Lung (tissue), 11 donors: ENCODE measurements at regions not wholly inside any gene's neighbourhood (a gene's known extent, or its start where the extent isn't known, plus 50 kb on each side); places are given as distances from the start of the nearest gene placed in this dataset.

Experiments used
- ATAC-seq: fragments of 200-7000 bp; cut with Tn5 transposase; one replicate; pipeline ENCODE4 v1.9.1; 2020; ENCODE audit warnings: moderate number of reproducible peaks; ENCODE audit not compliant: insufficient read depth, low FRiP score
- DNase-seq, 3 donors: peaks; one replicate each; pipeline ENCODE4 v3.0.0-alpha.2; 2013 to 2017
- H3K27ac ChIP-seq, 2 donors: one replicate each; pipeline ENCODE4 v1.5.1; 2013; ENCODE audit warnings: mild to moderate bottlenecking in 2 of 2, moderate library complexity in 2 of 2, control low read depth in 1 of 2, inconsistent platforms in 1 of 2, low read depth in 1 of 2, low read length in 1 of 2
- H3K27me3 ChIP-seq, 3 donors: one replicate each; pipeline ENCODE4 v1.5.1; 2013; ENCODE audit warnings: low read length in 2 of 3; ENCODE audit not compliant: control insufficient read depth in 3 of 3, insufficient read depth in 3 of 3
- H3K36me3 ChIP-seq, 4 donors: one replicate each; pipeline ENCODE4 v1.5.1; 2013; ENCODE audit warnings: low read length in 4 of 4, mild to moderate bottlenecking in 1 of 4, moderate library complexity in 1 of 4; ENCODE audit not compliant: control insufficient read depth in 4 of 4, insufficient read depth in 4 of 4
- H3K4me1 ChIP-seq, 5 donors: one replicate each; pipeline ENCODE4 v1.5.1; 2013; ENCODE audit warnings: low read length in 5 of 5, mild to moderate bottlenecking in 2 of 5, moderate library complexity in 1 of 5; ENCODE audit not compliant: control insufficient read depth in 5 of 5, insufficient read depth in 5 of 5
- H3K4me3 ChIP-seq: one replicate; pipeline ENCODE4 v1.5.1; 2013; ENCODE audit warnings: mild to moderate bottlenecking, control low read depth, moderate library complexity
- H3K9ac ChIP-seq, 2 donors: one replicate each; pipeline ENCODE4 v1.5.1; 2013; ENCODE audit warnings: low read length in 2 of 2, control low read depth in 1 of 2; ENCODE audit not compliant: insufficient read depth in 1 of 2
- H3K9me3 ChIP-seq, 4 donors: one replicate each; pipeline ENCODE4 v1.5.1; 2013; ENCODE audit warnings: low read length in 3 of 4, mild to moderate bottlenecking in 1 of 4, moderate library complexity in 1 of 4; ENCODE audit not compliant: control insufficient read depth in 4 of 4, insufficient read depth in 3 of 4
- CTCF ChIP-seq: IDR thresholded peaks from 2 replicates; pipeline ENCODE4 v1.5.1; 2012; ENCODE audit warnings: mild to moderate bottlenecking; ENCODE audit errors: control extremely low read depth, extremely low read depth
- whole genome bisulfite sequencing, 2 donors: extraction: QIAGEN DNeasy Blood & Tissue Kit; methylation state at CpG; one replicate each; pipeline ENCODE4 v1.1.7; 2013; 5-methylcytosine and 5-hydroxymethylcytosine counted together
- donor health status: control.
- donor health status: control.
- donor health status: Bipolar disorder and iron deficiency.
- donor health status: healthy.
- donor health status: DM: yes; HTN: yes; CAD: no.

GRCh38 chr1:214215583-214215982 is 65.4 kb upstream of the SMYD2 start:
- ATAC-seq (no peak), DNase-seq (no peak)
- Histone ChIP-seq H3K9ac (no peak overlapping the region), H3K4me3 (no peak overlapping the region), H3K36me3 (no peaks in the 10 kb centered on the region), H3K27ac (no peak overlapping the region), H3K27me3 (peaks cover 0 to 8% (median 0%) of the 10 kb centered on the region in 3 donors), H3K4me1 (peaks cover 0 to 3% (median 0%) of the 10 kb centered on the region in 5 donors), H3K9me3 (no peaks in the 10 kb centered on the region)
- 86 to 89% methylated on average over 3 of the region's 3 CpGs for WGBS, 2 donors
- no peak for TF ChIP-seq CTCF

GRCh38 chr1:214216021-214216420 is 64.9 kb upstream of the SMYD2 start:
- Histone ChIP-seq H3K4me3 (no peak overlapping the region), H3K9ac (no peak overlapping the region), H3K4me1 (peaks cover 0 to 3% (median 0%) of the 10 kb centered on the region in 5 donors), H3K36me3 (no peaks in the 10 kb centered on the region), H3K27ac (no peak overlapping the region), H3K27me3 (peaks cover 0 to 8% (median 0%) of the 10 kb centered on the region in 3 donors), H3K9me3 (no peaks in the 10 kb centered on the region)
- WGBS, 2 donors = 95 to 100% methylated on average over 1 of the region's 1 CpG
- ATAC-seq (no peak), DNase-seq (no peak)
- TF ChIP-seq CTCF = no peak

- Histone ChIP-seq H3K9me3 (no peaks in the 10 kb centered on the region), H3K4me3 (no peak overlapping the region), H3K4me1 (peaks cover 0 to 3% (median 0%) of the 10 kb centered on the region in 5 donors), H3K27me3 (peaks cover 0 to 8% (median 0%) of the 10 kb centered on the region in 3 donors), H3K36me3 (no peaks in the 10 kb centered on the region), H3K9ac (no peak overlapping the region), H3K27ac (no peak overlapping the region)
- TF ChIP-seq CTCF = no peak
- ATAC-seq (no peak), DNase-seq (peak in 2 of 3 donors; percentile 19 to 35)
Observed at GRCh38 chr1:214216779-214217178, 64.2 kb upstream of the SMYD2 start.

- Histone ChIP-seq H3K4me3 (no peak overlapping the region), H3K36me3 (no peaks in the 10 kb centered on the region), H3K9me3 (no peaks in the 10 kb centered on the region), H3K4me1 (peaks cover 0 to 7% (median 0%) of the 10 kb centered on the region in 5 donors), H3K9ac (no peak overlapping the region), H3K27me3 (peaks cover 0 to 8% (median 0%) of the 10 kb centered on the region in 3 donors), H3K27ac (no peak overlapping the region)
- DNase-seq (no peak), ATAC-seq (no peak)
- no peak for TF ChIP-seq CTCF
- WGBS, 2 donors = 78 to 91% methylated on average over 4 of the region's 4 CpGs
Observed at GRCh38 chr1:214219902-214220301, 61.1 kb upstream of the SMYD2 start.
